ENCODE measurements at regions not wholly inside any gene's neighbourhood (a gene's known extent, or its start where the extent isn't known, plus 50 kb on each side); places are given as distances from the start of the nearest gene placed in this dataset.

DNA sequence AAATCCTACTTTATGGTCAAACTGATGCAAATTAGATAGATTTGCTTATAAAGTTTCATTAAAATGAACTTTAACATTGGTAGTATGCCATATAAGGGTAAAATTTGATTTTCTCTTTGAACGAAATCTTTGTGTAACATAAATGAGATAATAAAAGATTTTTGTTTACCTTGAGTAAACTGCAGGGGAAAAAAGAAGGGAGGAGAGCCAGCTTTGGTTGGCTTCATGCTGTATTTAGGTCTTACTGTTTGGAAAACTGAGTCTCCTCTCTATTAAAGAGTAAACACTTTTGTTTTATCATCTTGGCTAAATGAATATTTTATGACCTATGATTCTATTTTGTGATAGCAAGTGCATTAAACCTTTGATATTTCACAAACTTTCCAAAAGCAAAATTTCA, 267.6 kb downstream of the IPO8 start:
- no peak for DNase-seq

DNA sequence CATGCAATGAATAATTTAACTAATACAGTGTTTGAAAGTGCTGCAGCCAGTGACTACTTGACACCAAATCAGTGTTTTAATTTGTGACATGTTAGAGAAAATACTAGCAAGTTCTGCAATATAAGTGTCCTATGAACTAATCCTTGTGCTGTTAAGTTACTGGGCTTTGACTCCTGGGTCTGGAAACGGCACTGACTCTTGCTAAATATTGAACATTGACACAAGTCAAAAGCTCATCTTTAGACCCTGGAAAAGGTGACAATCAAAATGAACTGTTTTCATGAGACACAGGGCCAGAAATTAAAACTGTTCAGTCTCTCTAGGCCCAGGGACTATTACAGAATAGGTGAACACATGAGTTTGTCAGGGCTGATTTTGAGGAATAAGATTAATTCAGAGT, 268.1 kb downstream of the IPO8 start:
- no peak for DNase-seq

DNA sequence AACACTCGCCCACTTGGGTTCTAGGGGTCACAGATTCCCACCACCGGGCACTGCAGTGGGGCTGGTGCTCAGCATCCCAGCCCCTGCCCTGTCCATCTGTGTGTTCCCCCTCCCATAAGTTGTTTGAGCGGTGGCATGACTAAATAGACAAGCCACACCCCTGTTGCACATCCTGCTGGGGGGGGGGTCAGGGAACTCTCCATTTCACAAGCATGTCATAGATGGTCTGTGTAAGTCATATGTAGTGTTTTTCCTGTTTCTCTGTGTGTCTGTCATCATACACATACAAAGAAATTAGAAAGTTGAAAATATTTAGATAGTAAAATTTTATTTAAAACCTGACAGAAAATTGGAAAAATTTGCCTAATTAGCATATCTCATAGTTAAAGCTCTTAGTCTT, 270.2 kb downstream of the IPO8 start:
- DNase-seq: no peak

DNA sequence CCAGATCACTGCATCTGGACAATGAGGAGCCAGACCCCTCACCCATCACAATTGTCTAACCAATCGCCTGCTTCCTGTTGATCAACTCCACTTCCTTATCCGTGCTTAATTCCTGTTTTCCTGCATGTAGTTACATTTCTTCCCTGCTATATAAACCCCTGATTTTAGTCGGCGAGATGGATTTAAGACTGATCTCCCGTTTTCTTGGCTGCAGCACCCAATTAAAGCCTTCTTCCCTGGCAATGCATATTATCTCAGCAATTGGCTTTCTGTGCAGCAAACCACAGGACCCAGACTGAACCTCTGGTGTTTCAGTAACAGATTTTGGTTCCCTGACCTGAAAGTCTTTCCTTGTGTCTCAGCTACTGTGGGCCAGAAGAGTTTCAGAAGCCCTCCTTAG, 272.3 kb downstream of the IPO8 start:
- no peak for DNase-seq

DNA sequence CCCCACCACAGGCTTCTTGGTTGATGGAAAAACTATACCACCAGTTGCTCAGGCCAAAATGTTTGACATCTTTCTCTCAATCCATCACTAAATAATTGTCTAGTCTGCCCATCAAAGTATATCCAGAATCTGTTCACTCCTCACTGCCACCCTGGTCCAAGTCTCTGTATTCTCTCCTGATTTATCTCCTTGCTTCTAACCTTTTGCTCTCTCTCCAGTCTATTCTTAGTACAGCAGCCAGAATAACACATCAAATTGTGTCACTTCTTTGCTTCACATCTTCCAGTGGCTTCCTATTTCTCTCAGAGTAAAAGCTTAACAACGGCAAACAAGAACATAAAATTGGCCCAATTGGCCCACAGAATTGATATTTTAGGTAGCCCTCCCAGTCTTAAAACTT, 272.8 kb downstream of the IPO8 start:
- no peak for DNase-seq

DNA sequence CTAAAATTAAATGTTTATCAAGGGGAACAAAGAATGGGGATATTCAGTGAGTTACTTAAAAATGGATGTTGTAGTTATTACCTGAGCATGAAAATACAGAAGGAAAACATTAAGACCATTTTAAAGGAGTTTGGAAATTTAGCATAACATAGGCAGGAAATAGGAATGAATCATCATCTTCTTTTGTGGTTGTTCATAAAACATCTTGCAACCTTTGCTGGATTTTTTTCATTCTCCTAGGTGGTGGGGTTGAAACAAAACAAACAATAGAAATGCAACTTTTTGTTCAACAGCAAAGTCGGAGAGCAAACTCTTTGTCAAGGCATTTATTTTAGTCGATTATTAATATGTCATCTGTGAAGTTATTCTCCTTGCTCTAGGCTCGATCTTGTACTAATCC, 275.1 kb downstream of the IPO8 start:
- DNase-seq: no peak

DNA sequence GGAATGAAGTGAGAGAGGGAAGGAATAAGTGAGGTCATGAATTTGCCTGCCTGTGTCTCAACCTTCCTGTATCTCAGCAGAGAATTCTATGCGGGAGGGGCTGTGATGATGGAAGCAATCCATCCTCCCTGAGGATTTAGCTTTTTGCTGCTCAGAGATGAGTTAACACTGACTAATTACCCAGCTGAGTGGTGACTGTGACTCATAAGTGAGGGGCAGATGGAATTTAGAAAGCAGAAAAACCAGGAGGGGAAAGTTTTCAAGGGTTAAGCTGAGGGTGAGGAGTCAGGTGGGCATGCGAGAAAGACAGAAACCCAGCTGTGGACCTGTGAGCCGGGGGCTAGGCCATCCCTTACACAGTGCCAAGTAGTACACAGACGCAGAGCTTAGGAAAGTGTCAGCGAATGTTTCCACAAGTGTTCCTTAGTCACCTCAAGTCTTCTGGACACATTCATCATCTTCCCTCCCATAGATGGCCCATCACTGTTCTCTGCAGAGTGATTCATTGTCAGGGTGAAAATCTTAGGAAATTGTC, 277.9 kb downstream of the IPO8 start:
- DNase-seq: no peak

DNA sequence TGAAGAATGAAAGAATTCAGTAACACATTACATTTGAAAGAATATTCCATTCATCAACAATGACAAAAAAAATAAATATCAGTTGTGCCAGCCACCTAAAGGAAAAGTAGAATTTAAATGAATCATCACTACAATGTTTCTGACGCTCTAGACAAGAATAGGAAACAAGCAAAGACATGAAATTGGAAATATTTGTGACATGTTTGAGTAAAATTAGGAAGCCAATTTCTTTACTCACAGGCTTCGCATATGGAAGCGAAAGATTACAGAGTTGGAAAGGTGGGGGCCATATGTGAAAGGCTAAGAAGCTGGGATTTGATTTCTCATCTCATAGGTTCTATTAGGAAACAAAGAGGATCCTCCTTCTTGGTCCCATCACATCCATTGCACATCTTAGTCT, 279.0 kb downstream of the IPO8 start:
- DNase-seq: no peak

DNA sequence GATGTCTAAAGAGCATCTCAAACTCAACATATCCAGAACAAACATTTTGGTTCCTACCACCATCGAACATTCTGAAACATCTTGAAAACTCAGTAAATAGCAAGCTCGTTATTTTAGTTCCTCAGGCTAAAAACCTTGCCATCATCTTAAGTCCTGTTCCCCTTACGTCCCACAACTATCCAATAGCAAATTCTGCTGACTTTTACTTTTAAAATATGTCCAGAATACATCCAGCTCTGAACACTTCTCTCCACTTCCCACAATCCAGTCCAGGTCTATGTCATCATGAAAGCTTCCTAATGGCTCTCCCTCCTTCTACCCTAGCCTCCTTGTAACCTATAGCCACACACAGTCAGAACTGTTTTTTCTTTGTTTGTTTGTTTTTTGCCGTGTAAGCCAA, 279.9 kb downstream of the IPO8 start:
- DNase-seq: no peak

DNA sequence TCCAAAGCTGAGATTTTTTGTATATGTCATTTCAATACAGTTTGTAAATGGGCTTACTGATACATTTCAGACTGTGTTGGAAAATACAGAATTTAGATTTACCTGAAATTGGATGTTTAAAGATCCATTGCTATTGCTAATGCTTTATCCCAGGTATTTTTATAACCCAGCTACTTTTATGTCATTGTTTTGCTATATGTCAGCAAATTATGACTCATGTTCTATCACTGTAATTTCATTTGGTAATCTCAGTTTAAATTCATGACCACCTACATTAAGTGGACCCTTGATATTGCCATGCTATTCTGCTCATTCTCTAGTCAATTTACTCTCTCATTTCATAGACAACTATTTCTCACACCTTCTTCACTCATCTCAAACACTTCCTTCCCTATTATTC, 281.2 kb downstream of the IPO8 start:
- DNase-seq: no peak

DNA sequence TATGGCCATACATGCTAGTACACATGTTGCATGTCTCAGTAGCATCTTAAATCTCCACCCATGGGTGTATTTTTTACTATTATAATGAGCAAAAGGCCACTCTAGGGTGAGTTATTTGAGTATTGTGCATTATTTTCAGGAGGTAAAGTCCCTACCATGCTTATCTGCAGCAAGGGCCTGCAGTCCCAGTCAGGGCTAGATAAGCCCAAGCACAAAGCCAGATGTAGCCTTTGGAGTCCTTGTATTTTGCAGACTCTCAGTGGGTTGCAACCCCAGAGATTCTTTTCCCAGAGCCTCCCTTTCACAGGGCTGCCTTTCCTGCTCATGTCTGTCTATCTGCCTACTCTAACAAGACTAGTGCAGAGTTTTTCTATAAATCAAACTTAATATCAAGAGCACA, 295.3 kb downstream of the IPO8 start:
- DNase-seq: no peak

DNA sequence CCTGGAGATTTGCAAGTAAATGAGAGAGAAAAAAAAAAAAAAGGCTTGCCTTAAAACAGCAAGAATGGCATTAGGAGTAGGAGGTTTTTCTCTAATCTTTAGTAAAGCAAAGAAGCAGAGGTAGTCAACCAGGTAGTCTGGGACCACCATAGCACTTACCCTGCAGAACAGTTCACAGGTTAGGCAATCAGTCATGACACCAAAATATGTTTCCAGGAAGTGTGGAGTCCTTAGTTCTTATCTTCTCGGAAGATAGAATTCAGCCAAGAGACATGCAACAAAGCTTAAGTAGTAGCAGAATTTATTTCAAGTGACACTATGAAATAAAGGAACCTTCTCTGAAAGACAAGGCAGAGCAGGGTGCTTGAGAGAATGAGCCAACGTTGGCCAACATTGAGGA, 295.8 kb downstream of the IPO8 start:
- DNase-seq: no peak

DNA sequence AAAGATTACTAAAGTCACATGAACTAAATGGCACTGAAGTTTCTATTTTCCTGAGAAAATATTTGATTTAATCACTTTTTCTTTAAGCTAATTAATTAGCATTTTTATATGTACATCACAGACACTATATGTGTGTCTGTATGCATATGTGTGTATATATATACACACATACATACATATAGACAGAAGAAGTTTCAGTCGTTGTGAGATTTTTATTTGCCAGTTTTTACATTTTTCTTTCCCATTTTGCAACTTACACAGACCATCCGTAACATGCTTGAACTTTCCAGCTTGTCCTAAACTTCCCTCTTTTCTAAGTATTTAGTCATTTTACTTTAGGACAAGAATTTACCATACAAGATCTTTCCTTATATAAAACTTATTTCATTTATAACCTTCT, 299.1 kb downstream of the IPO8 start:
- no peak for DNase-seq

DNA sequence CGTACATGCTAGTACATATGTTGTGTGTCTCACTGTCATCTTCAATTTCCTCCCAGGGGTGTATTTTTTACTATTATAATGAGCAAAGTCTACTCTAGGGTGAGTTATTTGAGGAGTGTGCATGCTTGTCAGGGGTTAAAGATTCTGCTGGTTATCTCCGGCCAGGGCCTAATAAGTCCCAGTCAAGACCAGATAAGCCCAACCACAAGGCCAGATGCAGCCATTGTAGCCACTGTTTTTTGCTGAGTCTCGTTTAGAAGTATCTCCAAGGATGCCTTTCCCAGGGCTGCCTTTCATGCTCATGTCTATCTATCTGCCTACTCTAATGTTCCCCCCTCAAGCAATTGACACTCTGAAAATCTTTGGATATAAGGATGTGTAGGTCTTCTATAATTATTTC, 300.5 kb downstream of the IPO8 start:
- no peak for DNase-seq

DNA sequence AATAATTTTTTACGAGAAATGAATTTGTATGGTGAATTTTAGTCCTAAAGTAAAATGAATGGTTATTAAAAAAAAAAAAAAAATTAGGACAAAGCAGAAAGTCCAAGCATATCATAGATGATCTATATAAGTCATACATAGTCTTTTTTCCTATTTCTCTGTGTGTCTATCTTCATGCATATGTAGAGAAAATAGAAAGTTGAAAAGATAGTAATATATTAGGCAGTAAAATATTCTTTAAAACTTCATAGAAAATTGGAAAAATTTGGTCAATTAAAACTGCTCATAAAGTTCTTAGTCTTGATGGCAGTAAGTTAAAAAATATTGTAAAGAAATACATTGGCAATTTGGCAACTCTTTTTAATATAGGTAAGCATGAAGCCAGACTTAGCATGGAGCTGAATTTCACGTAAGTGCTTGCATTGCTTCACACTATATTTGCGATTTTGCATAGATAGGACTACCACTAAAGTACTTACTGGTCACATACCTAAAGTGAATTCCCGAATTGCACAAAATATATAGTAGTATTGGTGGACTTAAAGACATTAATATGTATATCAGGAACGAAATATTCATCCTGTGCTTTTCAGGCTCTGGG, 303.8 kb downstream of the IPO8 start:
- no peak for DNase-seq

DNA sequence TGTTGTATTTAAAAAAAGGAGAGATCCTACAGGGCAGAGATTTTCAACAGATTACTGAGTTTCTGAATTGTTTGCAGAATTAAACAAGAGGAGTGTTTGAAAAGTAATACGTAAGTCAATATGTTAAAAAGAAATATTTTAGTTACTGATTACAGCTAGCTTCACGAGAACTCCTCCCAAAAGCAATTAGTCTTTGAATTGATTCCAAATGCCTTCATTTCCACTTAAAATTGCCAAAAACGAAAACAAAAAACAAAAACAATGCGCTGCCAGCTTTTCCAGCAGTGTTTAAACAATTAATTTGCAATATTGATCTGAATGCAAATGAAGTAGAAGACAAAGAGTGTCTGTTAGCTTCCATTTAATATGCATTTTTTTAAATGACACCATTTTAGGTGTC, 310.0 kb downstream of the IPO8 start:
- no peak for DNase-seq

DNA sequence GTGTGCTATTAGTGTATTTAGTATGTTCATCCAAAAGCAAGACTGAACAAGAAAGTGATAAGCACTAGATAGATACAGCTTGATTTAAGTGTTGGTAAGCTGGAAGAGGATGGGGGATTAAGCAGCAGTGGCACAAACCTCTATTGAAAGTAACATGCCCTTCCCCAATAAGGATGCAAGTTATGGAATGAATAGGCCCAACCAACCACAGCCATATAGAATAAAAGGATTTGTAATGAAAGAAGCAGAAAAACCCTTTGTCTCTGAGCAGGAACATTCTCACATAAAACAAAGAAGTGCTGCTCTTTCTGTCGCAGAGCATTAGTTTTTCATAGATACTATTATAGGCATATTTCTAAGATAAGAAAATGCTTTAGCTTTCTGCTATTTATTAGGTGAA, 310.7 kb downstream of the IPO8 start:
- no peak for DNase-seq

DNA sequence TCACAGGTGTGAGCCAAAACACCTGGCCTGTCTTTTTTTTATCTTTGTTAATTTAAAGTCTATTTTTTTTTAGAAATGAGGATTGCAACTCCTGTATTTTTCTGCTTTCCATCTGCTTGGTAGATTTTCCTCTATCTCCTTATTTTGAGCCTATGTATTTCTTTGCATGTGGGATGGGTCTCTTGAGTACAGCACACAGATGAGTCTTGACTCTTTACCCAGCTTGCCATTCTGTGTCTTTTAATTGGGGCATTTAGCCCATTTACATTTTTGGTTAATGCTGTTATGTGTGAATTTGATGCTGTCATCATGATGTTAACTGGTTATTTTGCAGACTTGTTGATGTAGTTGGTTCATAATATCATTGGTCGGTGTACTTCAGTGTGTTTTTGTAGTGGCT, 317.4 kb downstream of the IPO8 start:
- DNase-seq: no peak

DNA sequence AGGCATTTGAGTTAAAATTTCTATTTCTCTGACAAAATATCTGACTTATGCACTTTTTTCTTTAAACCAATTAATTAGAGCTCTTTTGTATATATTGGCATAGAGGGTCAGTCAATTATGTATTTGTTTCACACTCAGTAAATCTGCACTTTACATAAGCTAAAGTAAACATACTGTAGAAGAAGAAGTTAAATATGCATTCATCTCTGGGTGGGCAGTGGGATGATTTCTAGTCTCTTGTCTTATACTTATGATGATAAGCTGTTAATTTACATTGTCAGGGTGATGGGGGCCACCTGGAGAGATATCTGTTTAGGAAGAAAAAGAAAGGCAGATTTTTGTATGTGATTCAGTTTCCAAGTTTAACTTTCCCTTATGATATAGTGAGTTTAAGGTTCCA, 330.8 kb downstream of the IPO8 start:
- DNase-seq: no peak

DNA sequence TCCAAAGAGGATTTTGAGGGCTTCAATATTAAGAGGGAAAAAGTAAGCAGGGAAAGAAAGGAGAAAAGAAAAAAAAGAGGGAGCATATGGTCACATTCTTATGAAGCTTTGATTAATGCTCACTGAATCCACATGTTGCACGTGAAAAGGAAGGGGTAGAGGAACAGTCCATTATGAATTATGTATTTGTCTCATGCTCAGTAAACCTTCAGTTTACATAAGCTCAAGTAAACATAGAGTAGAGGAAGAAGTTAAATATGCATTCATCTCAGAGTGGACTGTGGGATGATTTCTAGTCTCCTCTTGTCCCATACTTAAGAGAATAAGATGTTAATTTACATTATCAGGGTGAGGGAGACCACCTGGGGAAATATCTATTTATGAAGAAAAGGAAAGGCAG, 334.5 kb downstream of the IPO8 start:
- DNase-seq: no peak

DNA sequence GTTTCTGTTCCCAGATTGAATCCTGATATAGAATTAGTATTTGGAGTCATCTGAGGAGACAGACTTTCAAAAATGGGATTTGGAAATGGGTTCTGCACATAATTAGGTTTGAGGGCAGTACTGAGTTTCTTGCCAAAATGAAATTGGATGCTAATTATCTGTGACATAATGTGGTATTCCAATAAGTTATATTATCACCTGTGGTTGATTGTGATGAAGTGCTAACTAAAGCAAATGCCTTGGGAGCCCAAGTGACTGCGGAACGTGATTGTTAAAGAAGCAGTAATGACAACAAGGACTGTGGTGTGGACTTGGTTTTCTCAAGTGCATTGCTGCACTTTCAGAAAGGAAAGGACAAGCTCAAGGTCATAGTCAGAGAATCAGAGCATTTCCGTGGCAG, 337.0 kb downstream of the IPO8 start:
- DNase-seq: no peak

DNA sequence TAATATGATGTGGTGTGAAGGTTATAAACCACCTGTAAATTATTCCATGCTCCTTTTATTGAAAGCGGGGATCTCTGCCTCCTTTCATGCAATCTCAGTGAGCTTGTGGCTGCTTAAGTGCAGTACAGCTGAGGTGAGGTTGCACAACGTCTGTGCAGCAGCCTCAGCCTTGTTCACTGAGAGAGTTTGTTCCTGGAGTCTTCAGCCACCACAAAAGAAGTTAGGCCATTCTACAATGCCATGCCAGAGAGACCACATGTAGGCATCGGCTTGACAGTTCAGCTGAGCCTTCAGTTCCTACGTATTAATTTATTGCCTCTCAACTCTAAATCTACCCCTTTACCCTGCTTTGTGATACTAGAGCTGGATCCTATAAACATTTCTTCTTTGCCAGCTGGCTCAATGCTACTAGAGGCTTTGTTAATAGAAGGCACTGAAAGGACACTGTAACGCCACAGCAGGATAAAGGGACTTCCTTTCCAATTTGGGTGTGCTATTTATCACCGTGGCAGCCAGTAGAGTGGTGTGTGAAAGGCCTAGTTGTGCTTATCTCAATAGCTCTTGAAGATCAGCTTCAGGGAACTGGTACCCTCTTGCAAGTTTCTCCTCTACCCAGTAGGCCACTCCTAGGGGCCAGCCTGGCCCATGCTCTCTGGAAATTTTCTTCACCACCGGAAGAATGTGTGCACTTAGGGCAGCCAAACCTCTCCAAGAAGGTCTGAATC, 337.7 kb downstream of the IPO8 start:
- no peak for DNase-seq

DNA sequence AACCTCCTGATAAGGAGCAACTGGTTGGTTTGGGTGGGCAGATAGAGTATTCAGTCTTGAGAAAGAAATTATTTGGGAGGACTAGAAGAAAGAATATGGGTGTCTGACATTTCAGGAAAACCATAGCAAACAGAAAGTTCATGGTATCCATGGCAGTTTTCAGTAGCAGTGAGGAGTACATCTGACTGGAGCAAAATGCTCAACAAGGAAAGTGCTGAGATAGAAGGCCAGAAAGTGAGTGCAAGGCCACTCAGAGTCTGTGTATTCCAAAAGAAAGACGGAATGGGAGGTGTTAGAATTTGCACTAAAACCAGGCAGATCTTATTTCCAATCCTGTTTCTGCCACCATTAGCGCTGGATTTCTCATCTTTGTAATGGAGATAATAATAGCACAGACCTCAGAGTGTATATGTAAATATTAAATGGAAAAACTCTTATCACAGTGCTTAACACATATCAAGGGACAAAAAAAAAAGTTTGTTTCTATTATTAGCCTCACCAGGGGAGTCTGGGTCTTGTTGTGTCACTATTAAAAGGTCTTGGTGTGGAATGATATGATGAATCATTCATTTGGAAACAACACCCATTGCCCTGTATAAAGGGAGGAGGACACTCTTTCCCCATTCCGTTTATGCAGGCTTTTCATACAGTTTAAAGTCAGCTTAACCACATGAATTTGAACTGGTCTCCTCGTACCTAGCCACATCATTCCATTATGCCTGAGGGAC, 349.8 kb downstream of the IPO8 start:
- no peak for DNase-seq

DNA sequence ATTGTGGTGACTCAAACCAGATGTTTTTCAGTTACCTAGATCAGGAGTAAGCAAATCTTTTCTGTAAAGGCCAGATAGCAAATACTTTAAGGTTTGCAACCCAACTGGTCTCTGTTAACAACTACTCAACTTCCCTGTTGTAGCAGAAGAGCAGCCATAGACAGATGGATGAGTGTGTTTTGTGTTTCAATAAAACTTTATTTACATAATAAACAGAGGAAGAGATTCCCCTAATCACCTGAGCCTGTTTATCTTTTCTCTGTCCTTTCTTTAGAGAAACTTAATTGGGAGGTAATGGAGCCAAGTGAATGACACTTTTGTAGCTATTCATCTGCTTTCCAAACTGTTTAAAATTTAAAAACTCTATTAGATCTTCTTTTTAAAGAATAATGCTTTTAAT, 365.1 kb downstream of the IPO8 start:
- DNase-seq: no peak

Measured in NCI-H2107 (cell line).